HG03175 (cell line): ENCODE measurements at regions not wholly inside any gene's neighbourhood (a gene's known extent, or its start where the extent isn't known, plus 50 kb on each side); places are given as distances from the start of the nearest gene placed in this dataset.

Experiments used
- ATAC-seq: cut with Tn5 transposase; IDR thresholded peaks from one replicate; pipeline ENCODE4 v1.9.1; 2021; ENCODE audit warnings: mild to moderate bottlenecking, moderate library complexity; ENCODE audit not compliant: unreplicated experiment

- no peak for ATAC-seq
Measured at GRCh38 chr2:237213315-237214022, 127.8 kb downstream of the COPS8 start.

GRCh38 chr2:237214030-237214675, 128.5 kb downstream of the COPS8 start:
- no peak for ATAC-seq

- no peak for ATAC-seq
Measured at GRCh38 chr2:237214963-237215362, 129.3 kb downstream of the COPS8 start.

GRCh38 chr2:237217995-237218616, 132.4 kb downstream of the COPS8 start:
- ATAC-seq, result no peak

- ATAC-seq, result no peak
Measured at GRCh38 chr2:237218756-237219155, 133.1 kb downstream of the COPS8 start.

GRCh38 chr2:237219826-237220225, 134.1 kb downstream of the COPS8 start:
- ATAC-seq, result no peak

GRCh38 chr2:237221443-237221842, 135.8 kb downstream of the COPS8 start:
- no peak for ATAC-seq

- ATAC-seq, result no peak
Measured at GRCh38 chr2:237222178-237222577, 136.5 kb downstream of the COPS8 start.

GRCh38 chr2:237222601-237223041, 136.9 kb downstream of the COPS8 start:
- no peak for ATAC-seq

- ATAC-seq, result no peak
Measured at GRCh38 chr2:237223201-237223861, 137.6 kb downstream of the COPS8 start.

- no peak for ATAC-seq
Measured at GRCh38 chr2:237227190-237227589, 141.5 kb downstream of the COPS8 start.

- no peak for ATAC-seq
Measured at GRCh38 chr2:237227592-237228280, 142.0 kb downstream of the COPS8 start.

- no peak for ATAC-seq
Measured at GRCh38 chr2:237228281-237228625, 142.6 kb downstream of the COPS8 start.

- no peak for ATAC-seq
Measured at GRCh38 chr2:237229905-237230304, 144.2 kb downstream of the COPS8 start.

GRCh38 chr2:237230355-237230754, 144.7 kb downstream of the COPS8 start:
- ATAC-seq, result no peak

GRCh38 chr2:237231593-237231992, 145.9 kb downstream of the COPS8 start:
- no peak for ATAC-seq

GRCh38 chr2:237232166-237232565, 146.5 kb downstream of the COPS8 start:
- ATAC-seq, result no peak

- no peak for ATAC-seq
Measured at GRCh38 chr2:237234268-237234667, 148.6 kb downstream of the COPS8 start.

GRCh38 chr2:237235383-237236095, 149.8 kb downstream of the COPS8 start:
- ATAC-seq, result no peak

- ATAC-seq, result no peak
Measured at GRCh38 chr2:237236188-237236587, 150.5 kb downstream of the COPS8 start.
